ENCODE measurements at regions not wholly inside any gene's neighbourhood (a gene's known extent, or its start where the extent isn't known, plus 50 kb on each side); places are given as distances from the start of the nearest gene placed in this dataset.

DNA sequence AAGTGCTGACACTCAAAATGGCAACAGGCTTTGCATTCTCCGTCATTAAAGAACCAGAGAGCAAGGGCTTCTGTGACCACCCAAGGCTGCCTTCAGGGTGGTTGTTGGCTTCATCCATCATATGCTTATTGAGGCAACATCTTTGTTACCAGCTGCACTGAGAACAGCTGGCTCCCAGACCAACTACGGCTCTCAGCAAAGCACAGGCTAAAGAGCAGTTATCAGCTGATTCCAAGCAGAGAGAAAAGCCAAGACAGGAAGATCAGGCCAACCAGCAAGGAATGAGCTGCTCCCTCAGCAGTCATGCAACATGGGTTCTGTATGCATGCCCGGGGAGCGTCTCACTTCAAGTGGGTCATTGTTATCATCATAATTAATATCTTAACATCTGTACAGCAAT is 358.9 kb downstream of the ACTL7B start (continued):
- TF ChIP-seq NFIB (CRISPR knock-in tag; IDR thresholded peaks at IDR 0.05; ENCODE audit: borderline replicate concordance) (no peak), NCOA5 (CRISPR knock-in tag; IDR thresholded peaks at IDR 0.05) (no peak), ZNF451 (CRISPR knock-in tag; IDR thresholded peaks at IDR 0.05) (no peak), ZNF550 (CRISPR knock-in tag; IDR thresholded peaks at IDR 0.05; ENCODE audit: borderline replicate concordance) (no peak), FOXC1 (CRISPR knock-in tag; IDR thresholded peaks at IDR 0.05; ENCODE audit: borderline replicate concordance) (no peak), SNRNP70 (IDR thresholded peaks at IDR 0.05; ENCODE audit: low read depth, low read length) (no peak), THRA (CRISPR knock-in tag; IDR thresholded peaks at IDR 0.05; ENCODE audit: borderline replicate concordance) (no peak)
- TF ChIP-seq, protein P1, sequence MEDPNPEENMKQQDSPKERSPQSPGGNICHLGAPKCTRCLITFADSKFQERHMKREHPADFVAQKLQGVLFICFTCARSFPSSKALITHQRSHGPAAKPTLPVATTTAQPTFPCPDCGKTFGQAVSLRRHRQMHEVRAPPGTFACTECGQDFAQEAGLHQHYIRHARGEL (CRISPR knock-in tag; IDR thresholded peaks at IDR 0.05) = no peak
- TF ChIP-seq, protein P2, sequence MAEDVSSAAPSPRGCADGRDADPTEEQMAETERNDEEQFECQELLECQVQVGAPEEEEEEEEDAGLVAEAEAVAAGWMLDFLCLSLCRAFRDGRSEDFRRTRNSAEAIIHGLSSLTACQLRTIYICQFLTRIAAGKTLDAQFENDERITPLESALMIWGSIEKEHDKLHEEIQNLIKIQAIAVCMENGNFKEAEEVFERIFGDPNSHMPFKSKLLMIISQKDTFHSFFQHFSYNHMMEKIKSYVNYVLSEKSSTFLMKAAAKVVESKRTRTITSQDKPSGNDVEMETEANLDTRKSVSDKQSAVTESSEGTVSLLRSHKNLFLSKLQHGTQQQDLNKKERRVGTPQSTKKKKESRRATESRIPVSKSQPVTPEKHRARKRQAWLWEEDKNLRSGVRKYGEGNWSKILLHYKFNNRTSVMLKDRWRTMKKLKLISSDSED (CRISPR knock-in tag; IDR thresholded peaks at IDR 0.05) = no peak

- CTCF ChIA-PET (ENCODE audit: low intra/inter-chr PET ratio, low total read pairs) = no interaction called here
- FAIRE-seq (no peak), DNase-seq (ENCODE audit: low spot score) (no peak), ATAC-seq (no peak)
- Histone ChIP-seq H3K27ac (ENCODE audit: extremely low read length, insufficient read depth, low read length) (no peak overlapping the region), H2AFZ (ENCODE audit: low read length) (no peak overlapping the region), H3K4me3 (replicated peaks in 1 of 3; ENCODE audit: insufficient read depth in 1 of 3, low read depth in 2 of 3, low read length in 3 of 3) (no peak overlapping the region), H3K79me2 (ENCODE audit: insufficient read depth, low read length) (no peaks in the 10 kb centered on the region), H3K9me3 (ENCODE audit: low read length) (no peaks in the 10 kb centered on the region), H3K36me3 (replicated peaks in 1 of 2; ENCODE audit: control insufficient read depth in 1 of 2, insufficient read depth in 2 of 2, low read length in 2 of 2) (no peaks in the 10 kb centered on the region), H3K27me3 (ENCODE audit: control insufficient read depth in 1 of 2, insufficient read depth in 2 of 2, low read length in 2 of 2) (no peaks in the 10 kb centered on the region; a peak in 1 of 5 replicates), H3K9ac (ENCODE audit: insufficient read depth, low read depth, low read length) (no peak overlapping the region), H3K4me2 (ENCODE audit: low read depth, low read length) (no peak overlapping the region), H3K4me1 (ENCODE audit: insufficient read depth, low read length) (no peaks in the 10 kb centered on the region), H4K20me1 (ENCODE audit: insufficient read depth, low read length) (no peaks in the 10 kb centered on the region)
- no TSS peak for BruUV-seq (replicated peaks)
- POLR2A ChIA-PET = no interaction called here
- 34% methylated on average over 1 of the region's 1 CpG for WGBS (ENCODE audit: low lambda C conversion rate)
- in situ Hi-C loops (cut with HindIII; ENCODE audit: extremely low pct_ligation_motif_present, low pct_unique_long_range_greater_than_20kb) = no loop called here
- intact Hi-C loops (cut with micrococcal nuclease; ENCODE audit: unreplicated experiment) = no loop called here
- TF ChIP-seq TFAP4 (IDR thresholded peaks at IDR 0.05; ENCODE audit: borderline replicate concordance, low read depth) = no peak
- TF ChIP-seq, protein P3, sequence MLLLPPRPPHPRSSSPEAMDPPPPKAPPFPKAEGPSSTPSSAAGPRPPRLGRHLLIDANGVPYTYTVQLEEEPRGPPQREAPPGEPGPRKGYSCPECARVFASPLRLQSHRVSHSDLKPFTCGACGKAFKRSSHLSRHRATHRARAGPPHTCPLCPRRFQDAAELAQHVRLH (CRISPR knock-in tag; IDR thresholded peaks at IDR 0.05; ENCODE audit: borderline replicate concordance, low read depth) = no peak
- TF ChIP-seq ZUFSP (CRISPR knock-in tag; IDR thresholded peaks at IDR 0.05; ENCODE audit: borderline replicate concordance) = no peak
- no peak for TF ChIP-seq ZNF253 (CRISPR knock-in tag; IDR thresholded peaks at IDR 0.05; ENCODE audit: borderline replicate concordance)
- TF ChIP-seq EHMT2 (IDR thresholded peaks at IDR 0.05; ENCODE audit: borderline replicate concordance, low read depth, low read length) = no peak
- TF ChIP-seq ARHGAP35 (CRISPR knock-in tag; IDR thresholded peaks at IDR 0.05; ENCODE audit: borderline replicate concordance) = no peak
These were observed 366.2 kb downstream of the ACTL7B start for GRCh38 chr9:108489567-108489966.

Data from HepG2 (cell line).